GM19452 (cell line): ENCODE measurements at regions not wholly inside any gene's neighbourhood (a gene's known extent, or its start where the extent isn't known, plus 50 kb on each side); places are given as distances from the start of the nearest gene placed in this dataset.

ENCODE experiments used
- ATAC-seq: cut with Tn5 transposase; IDR thresholded peaks from one replicate; pipeline ENCODE4 v1.9.1; 2021; ENCODE audit not compliant: unreplicated experiment

GRCh38 chr16:65869261-65869660 is 497.2 kb upstream of the CDH5 start:
- no peak for ATAC-seq

GRCh38 chr16:65867276-65867960 is 499.1 kb upstream of the CDH5 start:
- no peak for ATAC-seq

- ATAC-seq: no peak
These were observed 503.3 kb upstream of the CDH5 start for GRCh38 chr16:65863236-65863635.

- ATAC-seq: no peak
These were observed 505.3 kb upstream of the CDH5 start for GRCh38 chr16:65861131-65861731.

- ATAC-seq: no peak
These were observed 511.0 kb upstream of the CDH5 start for GRCh38 chr16:65855171-65856145.

GRCh38 chr16:65846210-65846602 is 520.3 kb upstream of the CDH5 start:
- no peak for ATAC-seq

DNA sequence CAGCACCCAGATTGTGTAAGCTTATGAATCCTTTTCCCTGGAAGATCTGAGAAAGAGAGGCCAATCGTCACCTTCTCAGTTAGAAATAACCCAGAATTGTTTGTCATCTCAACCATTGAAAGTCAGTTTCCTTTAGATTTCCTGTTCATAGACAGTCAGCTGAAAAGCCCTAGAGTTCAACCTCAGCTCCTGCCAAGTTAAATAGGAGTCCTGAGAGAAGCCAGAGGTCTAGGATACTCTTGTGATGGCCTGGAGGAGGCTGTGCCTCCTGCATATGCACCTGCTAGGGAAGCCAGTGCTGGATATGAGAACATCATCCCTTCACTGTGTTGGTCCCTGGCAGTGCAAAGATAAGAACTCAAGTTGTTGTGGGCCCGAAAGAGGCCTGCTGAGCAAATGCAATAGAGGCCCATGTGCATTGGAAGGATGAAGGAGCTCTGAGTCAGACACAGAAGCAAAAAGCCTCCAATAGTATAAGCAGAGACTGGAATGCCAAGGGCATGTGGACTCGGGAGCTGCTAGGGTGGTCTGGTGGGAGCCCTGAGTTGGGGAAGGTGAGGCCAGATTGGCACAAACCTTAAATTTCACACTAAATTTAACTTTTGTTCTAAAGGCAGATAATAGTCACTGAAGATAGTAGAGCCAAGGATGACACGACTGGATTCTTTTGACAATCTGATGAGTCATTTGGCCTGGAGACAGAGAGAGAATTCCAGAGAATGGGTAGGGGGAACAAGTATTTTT is 520.9 kb upstream of the CDH5 start:
- ATAC-seq: no peak

DNA sequence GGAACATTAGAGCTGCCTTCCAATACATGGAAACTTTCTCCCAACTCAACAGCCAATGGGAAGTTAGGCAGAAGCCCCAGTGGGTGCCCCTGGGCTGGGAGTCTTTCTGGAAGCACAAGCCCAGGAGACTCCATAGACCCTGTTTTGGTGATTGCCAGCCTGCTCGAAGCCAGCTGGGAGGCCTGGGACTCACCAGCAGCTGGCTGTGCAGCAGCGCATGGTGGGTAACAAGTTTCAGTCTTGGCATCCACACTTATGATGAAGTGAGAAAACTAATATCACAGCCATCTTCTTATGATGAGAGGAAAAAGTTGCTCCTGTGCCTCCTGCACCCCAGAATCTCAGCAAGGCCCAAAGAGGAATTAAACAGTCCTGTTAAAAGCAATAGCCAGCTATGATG is 522.5 kb upstream of the CDH5 start:
- ATAC-seq: no peak

DNA sequence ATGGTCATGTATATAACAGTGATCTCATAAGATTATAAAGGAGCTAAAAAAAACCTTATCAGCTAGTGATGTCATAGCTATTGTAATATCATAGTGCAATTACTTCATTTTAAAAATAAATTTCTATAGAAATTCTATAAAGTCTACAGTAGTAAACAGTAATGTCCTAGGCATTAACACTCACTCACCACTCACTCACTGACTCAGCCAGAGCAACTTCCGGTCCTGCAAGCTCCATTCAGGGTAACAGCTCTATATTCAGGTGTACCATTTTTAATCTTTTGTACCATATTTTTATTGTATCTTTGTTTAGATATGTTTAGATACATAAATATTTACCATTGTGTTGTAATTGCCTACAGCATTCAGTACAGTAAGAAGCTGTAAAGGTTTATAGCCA is 524.4 kb upstream of the CDH5 start:
- ATAC-seq: no peak

- no peak for ATAC-seq
These were observed 528.5 kb upstream of the CDH5 start for GRCh38 chr16:65838001-65838400.

DNA sequence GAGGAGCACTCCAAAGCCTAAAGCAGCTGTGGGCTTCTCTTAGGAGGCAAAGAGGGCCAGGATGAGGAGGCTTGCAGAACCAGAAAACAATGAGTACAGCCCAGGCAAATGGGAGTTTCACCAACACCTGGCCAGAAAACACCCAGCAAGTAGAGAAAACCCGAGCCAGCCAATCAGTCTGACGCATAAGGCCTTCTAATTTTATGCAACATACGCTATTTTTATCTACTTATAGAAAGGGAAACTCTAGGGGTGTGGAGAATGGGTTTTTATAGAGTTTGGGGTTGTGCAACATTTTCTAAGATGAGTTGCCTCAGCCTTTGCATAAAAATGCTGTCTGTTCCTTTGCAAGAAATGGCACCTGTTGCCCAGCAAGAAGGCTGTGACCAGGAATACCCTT is 529.0 kb upstream of the CDH5 start:
- no peak for ATAC-seq

- ATAC-seq: no peak
These were observed 531.8 kb upstream of the CDH5 start for GRCh38 chr16:65834688-65835087.

DNA sequence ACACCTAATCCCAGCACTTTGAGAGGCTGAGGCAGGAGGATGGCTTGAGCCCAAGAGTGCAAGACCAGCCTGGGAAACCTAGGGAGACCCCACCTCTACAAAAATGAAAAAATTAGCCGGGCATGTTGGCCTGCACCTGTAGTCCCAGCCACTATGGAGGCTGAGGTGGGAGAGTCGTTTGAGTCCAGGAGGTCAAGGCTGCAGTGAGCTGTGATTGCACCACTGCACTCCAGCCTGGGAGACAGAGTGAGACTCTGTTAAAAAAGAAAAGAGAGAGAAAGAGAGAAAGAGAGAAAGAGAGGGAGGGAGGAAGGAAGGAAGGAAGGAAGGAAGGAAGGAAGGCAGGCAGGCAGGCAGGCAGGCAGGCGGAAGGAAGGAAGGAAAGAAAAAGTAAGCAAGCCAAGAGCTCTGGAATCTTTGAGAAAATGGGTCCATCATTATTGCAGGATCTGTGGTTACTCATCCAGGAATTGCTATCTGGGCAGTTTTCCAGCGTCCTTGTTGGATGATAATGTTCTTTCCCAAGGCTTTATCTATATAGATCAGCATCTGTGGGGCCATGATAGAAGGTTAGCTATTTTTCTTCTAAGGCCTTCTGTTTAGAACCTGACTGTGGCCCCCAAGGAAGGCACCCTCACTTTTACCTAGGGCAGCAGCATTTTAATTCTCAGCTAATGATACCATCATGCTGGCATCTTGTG is 533.2 kb upstream of the CDH5 start:
- ATAC-seq: no peak

DNA sequence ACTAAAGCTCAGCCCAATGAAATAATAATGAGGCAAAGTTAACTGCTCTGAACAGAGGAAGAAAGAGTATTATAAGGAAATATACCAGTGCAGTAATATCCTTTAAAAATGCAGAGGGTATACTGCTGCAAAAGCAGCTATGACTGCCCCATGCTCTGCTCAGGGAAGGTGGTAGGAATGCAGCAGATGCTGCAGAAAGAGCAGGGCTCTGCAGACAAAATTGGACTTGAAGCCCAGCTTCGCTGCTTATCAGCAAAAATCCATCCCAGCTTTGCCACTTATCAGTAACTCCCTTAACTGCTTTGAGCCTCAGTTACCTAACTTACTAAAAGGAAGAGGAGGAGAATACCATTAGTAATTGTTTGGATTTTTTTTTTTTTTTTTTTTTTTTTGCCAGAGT is 533.8 kb upstream of the CDH5 start:
- no peak for ATAC-seq

DNA sequence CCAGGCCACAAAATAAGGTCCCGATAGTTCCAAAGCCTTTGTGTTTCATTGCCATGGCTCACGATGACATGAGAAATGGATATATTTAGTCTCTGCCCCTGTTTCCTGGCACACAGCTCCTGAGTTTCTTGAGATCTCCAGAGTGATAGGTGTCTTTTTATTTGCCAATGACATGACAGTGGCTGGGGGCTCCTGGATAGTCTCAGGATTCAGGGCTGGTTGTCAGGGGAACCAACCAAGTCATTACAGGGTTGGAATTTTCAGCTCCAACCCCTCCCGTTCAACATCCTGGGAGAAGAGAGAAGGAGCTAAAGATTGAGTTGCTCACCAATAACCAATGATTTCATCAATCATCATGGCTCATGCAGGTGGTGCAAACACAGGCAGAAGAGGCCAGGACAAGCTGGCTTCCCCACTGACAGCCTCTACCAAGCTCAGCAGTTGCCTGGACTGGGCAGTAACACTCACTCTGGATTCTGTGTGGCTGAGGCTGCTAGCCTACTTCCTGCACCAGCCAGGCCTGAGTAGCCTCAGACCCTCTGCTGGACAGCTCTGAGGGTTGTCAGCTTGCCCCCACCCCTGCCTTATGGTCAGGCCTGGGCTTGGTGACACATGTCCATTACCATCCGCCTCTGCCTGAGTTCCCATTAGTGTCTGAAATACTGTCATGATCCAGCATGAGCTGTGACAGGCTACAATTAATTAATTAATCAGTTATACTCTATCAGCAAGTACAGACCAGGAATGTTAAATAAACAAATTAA is 534.4 kb upstream of the CDH5 start:
- ATAC-seq: no peak

GRCh38 chr16:65829076-65829475 is 537.4 kb upstream of the CDH5 start:
- no peak for ATAC-seq

DNA sequence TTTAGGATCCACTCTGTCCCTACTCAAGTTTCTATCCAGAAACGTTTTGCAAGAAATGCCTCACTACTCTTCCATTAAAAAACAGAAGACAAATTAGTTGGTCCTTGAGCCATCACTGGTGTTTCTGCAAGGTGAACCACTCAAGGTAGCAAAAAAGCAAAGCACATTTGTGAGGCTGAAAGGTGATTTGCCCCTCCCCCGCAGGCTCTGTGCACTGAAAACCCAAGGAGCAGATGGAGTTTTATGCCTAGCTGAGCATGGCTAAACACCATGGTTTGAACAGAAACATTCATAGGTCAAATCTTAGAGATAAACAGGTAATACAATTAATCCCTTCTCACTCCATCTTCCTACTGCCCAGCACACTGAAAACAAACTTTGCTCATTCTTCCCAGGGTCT is 538.2 kb upstream of the CDH5 start:
- ATAC-seq: no peak

- no peak for ATAC-seq
These were observed 539.3 kb upstream of the CDH5 start for GRCh38 chr16:65827231-65827630.

DNA sequence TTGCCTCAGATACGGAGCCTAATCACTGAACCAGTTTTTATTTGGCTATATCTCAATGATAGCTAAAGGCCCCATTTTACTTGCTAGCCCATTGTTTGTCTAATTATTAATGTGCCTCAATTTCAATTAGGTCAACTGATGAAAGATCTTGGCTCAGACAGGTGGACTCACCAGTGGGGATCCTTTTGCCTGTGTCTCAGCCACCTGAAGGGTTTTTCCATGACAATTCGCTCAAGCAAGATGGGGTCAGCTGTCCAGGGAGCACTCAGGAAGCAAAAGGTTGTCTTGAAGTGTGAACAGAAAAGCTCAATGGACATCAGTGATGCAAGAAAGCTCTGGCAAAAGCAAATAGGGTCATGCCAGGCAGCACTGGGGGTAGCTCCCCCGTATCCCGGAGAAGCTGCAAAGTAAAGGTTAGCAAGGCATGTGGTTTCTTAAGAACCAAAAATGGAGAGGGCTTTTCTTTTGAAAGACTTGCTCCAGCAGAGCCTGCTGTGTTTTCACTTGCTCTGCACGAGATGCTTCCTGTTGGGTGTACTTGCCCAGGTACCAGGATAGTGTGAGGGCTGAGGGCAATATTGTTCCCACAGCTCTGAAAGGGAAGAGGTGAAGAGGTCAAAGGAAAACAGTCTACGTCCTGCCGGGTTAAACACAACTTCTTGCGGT is 541.2 kb upstream of the CDH5 start:
- ATAC-seq: no peak
